ENCODE measurements at regions not wholly inside any gene's neighbourhood (a gene's known extent, or its start where the extent isn't known, plus 50 kb on each side); places are given as distances from the start of the nearest gene placed in this dataset.
"Not testable (repeated sequence)": the region's sequence is repeated elsewhere in the genome, so short reads cannot be mapped to it uniquely, and the experiment has no call there.

DNA sequence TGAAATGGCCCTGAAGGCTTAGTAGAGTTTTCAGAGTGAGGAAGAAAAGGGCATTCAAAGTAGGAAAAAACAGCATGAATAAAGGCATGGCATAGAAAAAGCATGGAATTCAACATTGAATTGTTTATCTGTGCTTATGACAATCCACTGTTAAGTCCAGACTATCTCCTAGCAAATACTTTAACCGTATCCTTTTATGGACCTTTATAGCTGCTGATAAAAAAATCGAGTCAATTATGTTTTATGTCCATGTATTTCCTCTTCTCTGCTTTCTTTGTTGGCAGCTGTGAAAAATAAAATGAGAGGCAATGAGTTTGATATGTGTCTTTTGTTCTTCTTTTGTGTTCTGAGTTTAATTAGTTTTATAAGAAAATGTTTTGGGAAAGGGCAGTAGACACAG is 70.4 kb downstream of the TDRD15 start:
- DNase-seq (no peak), ATAC-seq (ENCODE audit: low FRiP score) (no peak)
- Histone ChIP-seq H3K36me3 (ENCODE audit: control insufficient read depth in 1 of 2, insufficient read depth in 2 of 2, low read length in 1 of 2) (no peaks in the 10 kb centered on the region), H3K4me1 (ENCODE audit: control insufficient read depth in 1 of 2, insufficient read depth in 2 of 2, low read length in 2 of 2) (no peaks in the 10 kb centered on the region), H3K27ac (ENCODE audit: low read depth in 1 of 2, low read length in 2 of 2) (no peak overlapping the region), H3K9me3 (ENCODE audit: control insufficient read depth, low read length) (no peaks in the 10 kb centered on the region), H3K27me3 (ENCODE audit: control insufficient read depth in 1 of 2, insufficient read depth in 2 of 2, low read length in 1 of 2) (no peaks in the 10 kb centered on the region), H3K4me3 (ENCODE audit: low read length in 2 of 2) (no peak overlapping the region)
- intact Hi-C loops (cut with DNase I): no loop called here
- 71 to 74% methylated on average over 2 of the region's 2 CpGs for WGBS, 2 donors

DNA sequence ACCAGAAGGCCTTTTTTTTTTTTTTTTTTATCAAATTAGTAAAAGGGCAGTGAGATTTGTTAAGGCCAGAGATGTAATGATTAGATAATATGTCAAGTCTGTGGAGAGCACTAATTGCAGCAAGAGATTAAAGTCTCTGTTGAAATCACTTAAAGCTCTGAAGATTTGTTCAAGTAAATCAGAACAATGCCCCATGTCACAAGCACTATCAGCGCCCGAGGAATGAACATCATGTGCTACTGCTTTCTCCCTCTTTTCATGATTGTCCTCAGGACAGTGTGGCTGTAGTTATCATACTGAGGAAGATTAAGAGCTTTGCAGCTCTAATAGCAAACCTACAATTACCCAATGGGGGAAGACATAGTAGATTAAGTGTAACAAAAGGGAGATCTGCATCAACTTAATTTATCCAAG is 71.1 kb downstream of the TDRD15 start:
- no peak for ATAC-seq (ENCODE audit: low FRiP score)
- no peaks in the 10 kb centered on the region for H3K4me1 ChIP-seq (ENCODE audit: control insufficient read depth in 1 of 2, insufficient read depth in 2 of 2, low read length in 2 of 2)
- no peak overlapping the region for H3K27ac ChIP-seq (ENCODE audit: low read depth in 1 of 2, low read length in 2 of 2)
- no peaks in the 10 kb centered on the region for H3K9me3 ChIP-seq (ENCODE audit: control insufficient read depth, low read length)
- no peaks in the 10 kb centered on the region for H3K27me3 ChIP-seq (ENCODE audit: control insufficient read depth in 1 of 2, insufficient read depth in 2 of 2, low read length in 1 of 2)
- WGBS, 2 donors: 94 to 100% methylated on average over 2 of the region's 2 CpGs
- no peak for DNase-seq
- H3K4me3 ChIP-seq (ENCODE audit: low read length in 2 of 2): no peak overlapping the region
- intact Hi-C loops (cut with DNase I): no loop called here
- H3K36me3 ChIP-seq (ENCODE audit: control insufficient read depth in 1 of 2, insufficient read depth in 2 of 2, low read length in 1 of 2): no peaks in the 10 kb centered on the region

DNA sequence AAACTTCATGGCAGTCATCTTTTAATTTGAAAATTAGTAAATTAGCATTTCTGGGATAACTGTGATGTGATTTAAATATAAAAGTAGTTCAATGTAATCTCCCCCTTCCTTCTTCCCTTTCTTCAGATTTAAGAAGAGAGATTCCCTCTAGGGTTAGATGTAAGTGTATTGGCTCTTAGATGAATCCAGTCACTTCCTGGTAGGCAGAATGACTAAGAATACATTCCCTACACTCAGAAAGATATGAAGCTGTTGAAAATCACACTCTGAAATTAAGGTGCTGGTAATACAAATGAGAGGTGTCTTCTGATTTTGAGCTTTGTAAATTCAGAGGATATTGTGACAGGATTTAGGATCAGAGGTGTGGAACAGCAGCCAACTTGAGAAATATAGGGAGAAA is 71.6 kb downstream of the TDRD15 start:
- Histone ChIP-seq H3K4me1 (ENCODE audit: control insufficient read depth in 1 of 2, insufficient read depth in 2 of 2, low read length in 2 of 2) (no peaks in the 10 kb centered on the region), H3K9me3 (ENCODE audit: control insufficient read depth, low read length) (no peaks in the 10 kb centered on the region), H3K36me3 (ENCODE audit: control insufficient read depth in 1 of 2, insufficient read depth in 2 of 2, low read length in 1 of 2) (no peaks in the 10 kb centered on the region), H3K27me3 (ENCODE audit: control insufficient read depth in 1 of 2, insufficient read depth in 2 of 2, low read length in 1 of 2) (no peaks in the 10 kb centered on the region), H3K4me3 (ENCODE audit: low read length in 2 of 2) (no peak overlapping the region), H3K27ac (ENCODE audit: low read depth in 1 of 2, low read length in 2 of 2) (no peak overlapping the region)
- intact Hi-C loops (cut with DNase I): no loop called here
- no peak for DNase-seq
- ATAC-seq (ENCODE audit: low FRiP score): no peak

DNA sequence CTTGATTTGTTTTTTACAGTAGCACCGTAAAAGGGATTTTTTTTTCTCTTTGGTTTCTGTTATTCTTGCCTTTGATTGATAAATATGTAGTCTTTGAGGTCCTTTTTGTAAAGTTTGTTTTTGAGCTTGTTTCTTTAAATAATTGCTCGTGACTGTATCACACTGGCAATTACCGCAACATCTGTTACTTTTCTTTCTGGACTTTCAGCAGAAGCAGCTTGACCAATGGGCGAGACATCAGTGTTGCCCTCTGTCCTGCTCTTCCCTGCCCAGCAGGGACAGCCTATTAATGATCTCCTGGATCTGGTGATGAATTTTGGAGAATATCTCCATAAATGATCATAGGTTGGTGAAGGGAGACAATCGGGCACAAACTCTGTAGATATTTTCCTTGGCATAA is 74.9 kb downstream of the TDRD15 start:
- no peak for ATAC-seq (ENCODE audit: low FRiP score)

DNA sequence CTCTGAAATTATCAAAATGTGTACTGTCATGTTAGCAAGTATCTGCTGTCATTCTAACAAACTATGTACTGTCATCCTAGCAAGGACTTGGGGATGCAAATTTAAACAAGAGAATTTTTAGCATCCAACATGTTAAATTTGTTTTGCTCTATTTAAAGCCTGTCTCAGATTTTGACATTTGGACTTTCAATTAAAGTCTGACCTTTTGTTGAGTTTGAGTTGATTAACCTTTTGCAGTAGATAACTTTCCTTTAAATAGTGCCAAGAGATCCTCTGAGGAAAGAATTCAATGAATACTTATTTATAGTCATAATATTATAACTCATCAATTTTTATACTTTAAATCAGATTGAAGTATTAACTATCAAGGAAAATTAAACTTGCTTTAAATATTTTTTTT is 80.2 kb downstream of the TDRD15 start:
- H3K36me3 ChIP-seq (ENCODE audit: control insufficient read depth in 1 of 2, insufficient read depth in 2 of 2, low read length in 1 of 2): no peaks in the 10 kb centered on the region
- ATAC-seq (ENCODE audit: low FRiP score): no peak
- intact Hi-C loops (cut with DNase I): no loop called here
- no peaks in the 10 kb centered on the region for H3K9me3 ChIP-seq (ENCODE audit: control insufficient read depth, low read length)
- H3K4me3 ChIP-seq (ENCODE audit: low read length in 2 of 2): no peak overlapping the region
- H3K4me1 ChIP-seq (ENCODE audit: control insufficient read depth in 1 of 2, insufficient read depth in 2 of 2, low read length in 2 of 2): no peaks in the 10 kb centered on the region
- H3K27ac ChIP-seq (ENCODE audit: low read depth in 1 of 2, low read length in 2 of 2): no peak overlapping the region
- H3K27me3 ChIP-seq (ENCODE audit: control insufficient read depth in 1 of 2, insufficient read depth in 2 of 2, low read length in 1 of 2): no peaks in the 10 kb centered on the region
- DNase-seq: no peak

More for the DNA sequence above, 74.9 kb downstream of the TDRD15 start:
- H3K4me3 ChIP-seq (ENCODE audit: low read length in 2 of 2): no peak overlapping the region
- no peaks in the 10 kb centered on the region for H3K4me1 ChIP-seq (ENCODE audit: control insufficient read depth in 1 of 2, insufficient read depth in 2 of 2, low read length in 2 of 2)
- H3K36me3 ChIP-seq (ENCODE audit: control insufficient read depth in 1 of 2, insufficient read depth in 2 of 2, low read length in 1 of 2): no peaks in the 10 kb centered on the region
- no peak for DNase-seq
- intact Hi-C loops (cut with DNase I): no loop called here
- no peaks in the 10 kb centered on the region for H3K9me3 ChIP-seq (ENCODE audit: control insufficient read depth, low read length)
- H3K27ac ChIP-seq (ENCODE audit: low read depth in 1 of 2, low read length in 2 of 2): no peak overlapping the region
- 74 to 77% methylated on average over 5 of the region's 5 CpGs for WGBS, 2 donors
- H3K27me3 ChIP-seq (ENCODE audit: control insufficient read depth in 1 of 2, insufficient read depth in 2 of 2, low read length in 1 of 2): no peaks in the 10 kb centered on the region

DNA sequence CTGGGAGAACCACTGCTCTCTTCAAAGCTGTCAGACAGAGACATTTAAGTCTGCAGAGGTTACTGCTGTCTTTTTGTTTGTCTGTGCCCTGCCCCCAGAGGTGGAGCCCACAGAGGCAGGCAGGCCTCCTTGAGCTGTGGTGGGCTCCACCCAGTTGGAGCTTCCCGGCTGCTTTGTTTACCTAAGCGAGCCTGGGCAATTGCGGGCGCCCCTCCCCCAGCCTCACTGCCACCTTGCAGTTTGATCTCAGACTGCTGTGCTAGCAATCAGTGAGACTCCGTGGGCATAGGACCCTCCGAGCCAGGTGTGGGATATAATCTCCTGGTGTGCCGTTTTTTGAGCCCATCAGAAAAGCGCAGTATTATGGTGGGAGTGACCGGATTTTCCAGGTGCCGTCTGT is 90.3 kb downstream of the TDRD15 start:
- H3K4me3 ChIP-seq (ENCODE audit: low read length in 2 of 2); DNase-seq; ATAC-seq (ENCODE audit: low FRiP score); intact Hi-C loops (cut with DNase I); H3K27me3 ChIP-seq (ENCODE audit: control insufficient read depth in 1 of 2, insufficient read depth in 2 of 2, low read length in 1 of 2); H3K4me1 ChIP-seq (ENCODE audit: control insufficient read depth in 1 of 2, insufficient read depth in 2 of 2, low read length in 2 of 2); H3K9me3 ChIP-seq (ENCODE audit: control insufficient read depth, low read length); H3K36me3 ChIP-seq (ENCODE audit: control insufficient read depth in 1 of 2, insufficient read depth in 2 of 2, low read length in 1 of 2); H3K27ac ChIP-seq (ENCODE audit: low read depth in 1 of 2, low read length in 2 of 2): not testable (repeated sequence)
- 94 to 95% methylated on average over 10 of the region's 10 CpGs for WGBS, 2 donors

DNA sequence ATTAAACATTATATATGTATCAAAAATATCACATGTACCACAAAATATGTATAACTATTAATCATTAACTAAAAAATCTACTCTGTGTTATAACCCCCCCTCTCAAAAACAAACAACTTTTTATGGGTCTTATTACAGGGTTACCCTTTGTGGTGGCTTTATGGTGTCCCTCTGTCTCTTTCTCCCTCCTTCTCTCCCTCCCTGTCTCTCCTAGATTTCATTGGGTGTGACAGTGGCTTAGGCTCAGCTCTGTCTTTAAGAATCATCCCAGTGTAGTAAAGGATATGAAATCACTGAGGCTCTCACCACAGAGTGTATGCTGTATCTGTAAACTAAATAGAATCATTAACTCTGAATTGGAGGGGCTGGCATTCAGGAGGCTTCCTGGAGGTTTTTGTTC is 93.7 kb downstream of the TDRD15 start:
- Histone ChIP-seq H3K27me3 (ENCODE audit: control insufficient read depth in 1 of 2, insufficient read depth in 2 of 2, low read length in 1 of 2) (no peaks in the 10 kb centered on the region), H3K4me3 (ENCODE audit: low read length in 2 of 2) (no peak overlapping the region), H3K27ac (ENCODE audit: low read depth in 1 of 2, low read length in 2 of 2) (no peak overlapping the region), H3K4me1 (ENCODE audit: control insufficient read depth in 1 of 2, insufficient read depth in 2 of 2, low read length in 2 of 2) (peaks cover 0 to under 1% of the 10 kb centered on the region in 2 donors), H3K36me3 (ENCODE audit: control insufficient read depth in 1 of 2, insufficient read depth in 2 of 2, low read length in 1 of 2) (no peaks in the 10 kb centered on the region), H3K9me3 (ENCODE audit: control insufficient read depth, low read length) (no peaks in the 10 kb centered on the region)
- intact Hi-C loops (cut with DNase I): no loop called here
- ATAC-seq (ENCODE audit: low FRiP score) (no peak), DNase-seq (no peak)

DNA sequence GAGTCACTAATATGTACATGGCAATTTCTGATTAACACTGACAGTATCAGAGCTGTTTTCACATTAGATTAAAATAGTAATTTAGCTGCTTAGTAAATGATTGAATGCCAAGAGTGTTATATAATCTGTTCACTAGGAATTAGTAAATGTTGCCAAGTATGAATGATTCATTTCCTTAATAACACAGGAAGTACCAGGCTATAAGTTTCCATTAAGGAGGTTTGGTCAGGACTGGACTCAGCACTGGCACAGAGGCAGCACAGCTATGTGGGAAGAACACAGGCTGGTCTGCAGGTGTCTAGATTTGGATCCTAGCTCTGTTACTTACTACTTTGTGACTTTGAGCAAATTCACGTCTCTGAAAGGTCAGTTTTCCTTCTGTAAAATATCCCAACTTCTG is 97.2 kb downstream of the TDRD15 start:
- ATAC-seq (ENCODE audit: low FRiP score): no peak
- Histone ChIP-seq H3K27me3 (ENCODE audit: control insufficient read depth in 1 of 2, insufficient read depth in 2 of 2, low read length in 1 of 2) (no peaks in the 10 kb centered on the region), H3K4me1 (ENCODE audit: control insufficient read depth in 1 of 2, insufficient read depth in 2 of 2, low read length in 2 of 2) (peaks cover 2% of the 10 kb centered on the region in 2 donors), H3K27ac (ENCODE audit: low read depth in 1 of 2, low read length in 2 of 2) (no peak overlapping the region), H3K4me3 (ENCODE audit: low read length in 2 of 2) (peak overlapping the region in 1 of 2 donors; percentile 48), H3K36me3 (ENCODE audit: control insufficient read depth in 1 of 2, insufficient read depth in 2 of 2, low read length in 1 of 2) (no peaks in the 10 kb centered on the region), H3K9me3 (ENCODE audit: control insufficient read depth, low read length) (no peaks in the 10 kb centered on the region)
- intact Hi-C loops (cut with DNase I): loop anchor here in 1 of 2 donors (5.0 kb wide), 1 partner anchor 44 kb away; no protein-coding TSS in a partner anchor
- 3% methylated on average over 1 of the region's 1 CpG for WGBS, 2 donors
- peak; percentile 51 for DNase-seq

DNA sequence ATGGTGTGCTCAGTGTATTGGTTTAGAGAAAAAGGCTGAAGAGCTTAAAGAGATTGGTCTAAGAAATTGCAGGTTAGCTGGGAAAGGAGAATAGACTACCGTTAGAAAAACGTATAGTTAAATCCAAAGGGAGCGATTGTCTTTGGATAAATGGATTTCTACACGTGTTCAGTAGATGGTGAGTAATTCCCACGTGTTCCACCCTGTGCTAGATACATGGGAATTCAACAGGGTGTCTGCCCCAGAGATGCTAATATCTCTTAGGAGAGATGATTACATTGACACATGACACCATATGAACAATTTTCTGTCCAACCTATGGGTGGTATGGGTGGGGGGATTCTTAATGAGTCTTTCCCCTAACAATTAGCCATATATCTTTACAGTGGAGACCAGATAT is 99.8 kb downstream of the TDRD15 start:
- DNase-seq (no peak), ATAC-seq (ENCODE audit: low FRiP score) (no peak)
- no peak overlapping the region for H3K27ac ChIP-seq (ENCODE audit: low read depth in 1 of 2, low read length in 2 of 2)
- H3K36me3 ChIP-seq (ENCODE audit: control insufficient read depth in 1 of 2, insufficient read depth in 2 of 2, low read length in 1 of 2): no peaks in the 10 kb centered on the region
- intact Hi-C loops (cut with DNase I): loop anchor here in 1 of 2 donors (2.0 to 5.0 kb wide), 2 partner anchors 46 to 95 kb away; no protein-coding TSS in a partner anchor
- WGBS, 2 donors: 37 to 63% methylated on average over 5 of the region's 5 CpGs
- H3K9me3 ChIP-seq (ENCODE audit: control insufficient read depth, low read length): no peaks in the 10 kb centered on the region
- no peak overlapping the region for H3K4me3 ChIP-seq (ENCODE audit: low read length in 2 of 2)
- H3K4me1 ChIP-seq (ENCODE audit: control insufficient read depth in 1 of 2, insufficient read depth in 2 of 2, low read length in 2 of 2): peaks cover 2% of the 10 kb centered on the region in 2 donors
- H3K27me3 ChIP-seq (ENCODE audit: control insufficient read depth in 1 of 2, insufficient read depth in 2 of 2, low read length in 1 of 2): no peaks in the 10 kb centered on the region

Data from aorta (tissue), 5 donors.